ENCODE measurements at regions not wholly inside any gene's neighbourhood (a gene's known extent, or its start where the extent isn't known, plus 50 kb on each side); places are given as distances from the start of the nearest gene placed in this dataset.
A peak's percentile ranks its signal among the peaks of the same experiment; 100 is the strongest.

DNA sequence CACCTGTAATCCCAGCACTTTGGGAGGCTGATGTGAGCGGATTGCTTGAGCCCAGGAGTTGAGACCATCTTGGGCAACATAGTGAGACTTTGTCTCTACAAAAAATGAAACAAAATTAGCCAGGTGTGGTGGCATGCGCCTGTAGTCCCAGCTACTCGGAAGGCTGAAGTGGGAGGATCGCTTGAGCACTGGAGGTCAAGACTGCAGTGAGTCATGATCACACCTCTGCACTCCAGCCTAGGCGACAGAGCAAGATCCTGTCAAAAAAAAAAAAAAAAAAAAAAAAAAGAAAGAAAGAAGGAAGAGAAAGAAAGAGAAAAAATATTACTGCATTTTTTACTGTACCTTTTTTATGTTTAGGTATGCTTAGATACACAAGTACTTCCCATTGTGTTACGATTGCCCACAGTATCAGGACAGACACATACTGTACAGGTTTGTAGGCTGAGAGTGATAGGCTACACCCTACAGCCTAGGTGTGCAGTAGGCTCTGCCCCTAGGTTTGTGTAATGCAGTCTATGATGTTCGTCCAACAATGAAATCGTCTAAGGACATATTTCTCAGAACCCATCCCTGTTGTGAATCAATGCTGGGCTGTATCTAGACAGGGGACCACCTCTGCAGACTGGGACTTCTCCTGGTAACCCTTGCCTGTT, 160.4 kb upstream of the PWP1 start:
- DNase-seq: no peak

DNA sequence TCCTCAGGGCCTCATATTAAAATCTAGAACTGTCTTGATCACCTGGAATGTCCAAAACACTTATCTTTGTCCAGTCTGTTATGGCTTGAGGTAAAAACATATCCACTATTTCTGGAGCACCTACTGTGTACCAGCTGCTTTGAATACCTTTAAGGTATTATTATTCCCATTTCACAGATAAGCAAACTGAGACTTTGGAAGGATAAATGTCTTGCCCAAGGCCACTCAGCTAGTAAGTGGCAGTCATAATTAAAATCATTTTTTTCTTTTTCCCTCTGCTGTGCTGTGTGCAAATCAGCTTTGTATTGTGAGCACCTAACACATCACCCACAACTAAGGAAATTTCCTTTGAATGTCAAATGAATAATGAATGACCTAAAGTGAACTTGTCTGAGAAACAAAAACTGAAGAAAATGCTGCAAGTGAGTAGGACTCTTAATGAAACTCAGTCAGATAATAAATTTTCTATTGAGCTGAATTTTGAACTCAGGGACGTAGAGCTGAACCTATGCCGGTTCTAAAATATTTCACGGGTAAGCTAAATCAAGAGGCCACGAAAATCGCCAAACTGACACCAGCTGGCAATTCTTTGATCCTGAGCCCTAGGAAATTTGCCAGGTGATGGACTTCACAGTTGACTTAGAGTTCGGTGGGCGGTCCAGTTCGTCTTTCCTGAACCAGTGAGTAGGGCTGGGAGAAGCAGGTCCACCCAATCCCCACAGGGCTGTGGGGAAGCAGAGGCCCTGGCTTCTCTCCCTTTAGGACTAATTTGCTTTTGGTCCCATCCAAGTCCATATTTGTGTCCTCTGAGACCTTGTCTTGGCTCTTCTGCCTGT, 159.7 kb upstream of the PWP1 start:
- DNase-seq: no peak

DNA sequence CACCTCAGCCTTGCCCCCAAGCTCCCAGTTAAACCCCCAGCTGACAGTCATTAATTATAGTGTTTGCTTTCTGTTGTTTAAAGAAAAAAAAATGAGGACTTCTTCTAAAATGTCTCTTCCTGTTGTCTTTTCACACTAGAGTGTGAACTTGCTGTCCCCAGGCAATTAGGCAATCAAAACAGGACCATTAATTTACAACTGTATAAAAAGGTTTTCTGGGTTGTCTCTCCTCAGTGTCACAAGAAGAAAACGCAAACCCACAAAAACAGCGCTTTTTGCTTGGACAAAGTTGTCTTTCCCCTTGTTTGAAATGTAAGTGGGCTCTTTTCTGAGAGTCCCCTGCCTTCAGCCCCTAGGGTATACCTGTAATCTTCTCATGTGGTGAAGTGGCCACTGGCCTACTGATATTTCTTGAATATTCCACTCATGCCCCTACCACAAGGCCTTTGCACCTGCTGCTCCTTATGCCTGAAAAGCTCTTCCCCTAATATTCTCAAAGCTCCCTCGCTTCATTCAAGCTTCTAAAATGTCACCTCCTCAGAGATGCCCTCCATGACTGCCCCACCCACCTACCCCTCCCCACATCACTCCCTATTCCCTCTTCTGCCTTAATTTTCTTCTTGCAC, 158.9 kb upstream of the PWP1 start:
- DNase-seq: no peak

DNA sequence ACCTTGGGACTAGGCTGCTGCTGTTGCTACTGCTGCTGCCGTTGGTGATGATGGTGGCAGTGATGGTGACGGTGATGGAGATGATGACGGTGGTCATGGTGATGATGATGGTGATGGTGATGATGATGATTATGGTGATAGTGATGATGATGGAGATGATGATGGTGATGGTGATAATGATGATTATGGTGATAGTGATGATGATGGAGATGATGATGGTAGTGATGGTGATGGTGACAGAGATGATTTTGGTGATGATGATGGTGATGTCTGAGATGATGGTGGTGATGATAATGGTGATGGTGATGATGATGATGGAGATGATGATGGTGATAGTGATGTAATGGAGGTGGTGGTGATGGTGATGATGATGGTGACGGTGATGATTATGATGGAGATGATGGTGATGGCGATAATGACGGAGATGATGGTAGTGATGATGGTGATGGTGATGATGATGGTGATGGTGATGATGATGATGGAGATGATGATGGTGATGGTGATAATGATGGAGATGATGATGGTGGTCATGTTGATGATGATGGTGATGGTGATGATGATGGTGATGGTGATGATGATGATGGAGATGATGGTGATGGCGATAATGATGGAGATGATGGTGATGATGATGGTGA, 156.8 kb upstream of the PWP1 start:
- no peak for DNase-seq

DNA sequence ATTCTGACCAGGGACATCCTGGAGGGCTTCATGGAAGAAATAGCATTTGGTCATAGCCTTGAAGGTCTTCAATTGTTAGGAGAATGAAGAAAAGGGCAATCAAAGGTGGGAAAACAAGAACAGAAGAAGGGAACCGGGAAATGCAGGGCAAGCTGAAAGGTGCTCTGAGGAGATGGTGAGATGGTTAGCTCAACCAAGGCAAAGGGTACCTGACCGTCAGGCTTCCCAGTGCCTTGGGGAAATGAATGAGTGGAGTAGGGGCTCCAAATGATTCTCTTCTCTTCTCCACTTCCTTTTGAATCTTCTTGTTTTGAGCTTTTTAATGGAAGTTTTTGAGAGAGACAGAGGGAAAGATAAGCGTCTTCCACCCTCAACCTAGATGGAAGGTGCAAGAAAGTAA, 155.6 kb upstream of the PWP1 start:
- DNase-seq: no peak

DNA sequence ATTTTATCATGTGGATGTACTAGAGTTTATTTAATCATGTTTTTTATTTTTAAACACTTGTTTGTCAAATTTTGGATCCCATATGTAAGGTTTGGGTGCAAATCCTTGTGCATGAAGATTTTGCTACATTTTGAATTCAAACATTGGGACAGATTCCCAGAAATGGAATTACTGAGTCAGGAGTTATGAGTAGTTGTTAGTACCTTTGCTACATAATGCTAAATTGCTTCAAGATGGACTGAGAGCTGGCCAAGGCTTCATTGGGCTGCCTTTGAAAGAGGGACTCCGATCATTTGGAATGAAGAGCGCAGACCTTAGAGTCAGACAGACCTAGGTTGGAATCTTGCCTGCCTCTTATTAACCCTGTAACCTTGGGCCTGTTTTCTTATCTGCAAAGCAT, 154.9 kb upstream of the PWP1 start:
- peak; percentile 81 for DNase-seq

DNA sequence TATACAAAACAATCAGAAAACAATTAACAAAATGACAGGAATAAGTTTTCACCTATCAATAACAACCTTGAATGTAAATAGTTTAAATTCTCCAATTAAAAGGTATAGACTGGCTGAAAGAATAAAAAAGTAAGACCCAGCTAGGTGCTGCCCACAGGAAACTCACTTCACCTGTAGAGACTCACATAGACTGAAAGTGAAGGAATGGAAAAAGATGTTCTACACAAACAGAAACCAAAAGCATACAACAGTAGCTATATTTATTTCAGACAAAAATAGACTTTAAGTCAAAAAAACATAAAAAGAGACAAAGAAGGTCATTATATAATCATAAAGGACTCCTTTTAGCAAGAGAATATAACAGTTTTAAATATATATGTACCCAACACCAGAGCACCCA, 152.4 kb upstream of the PWP1 start:
- no peak for DNase-seq

DNA sequence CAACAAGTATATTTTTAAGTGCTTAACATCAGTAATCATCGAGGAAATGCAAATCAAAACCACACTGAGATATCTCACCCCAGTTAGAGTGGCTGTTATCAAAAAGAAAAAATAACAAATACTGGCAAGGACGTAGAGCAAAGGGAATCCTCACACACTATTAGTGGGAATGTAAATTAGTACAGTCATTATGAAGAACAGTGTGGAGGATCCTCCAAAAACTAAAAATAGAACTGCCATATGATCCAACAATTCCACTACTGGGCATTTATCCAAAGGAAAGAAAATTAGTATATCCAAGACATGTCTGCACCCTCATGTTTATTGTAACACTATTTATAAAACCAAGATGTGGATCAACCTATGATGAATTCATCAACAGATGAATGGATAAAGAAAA, 149.0 kb upstream of the PWP1 start:
- DNase-seq: peak; percentile 38

DNA sequence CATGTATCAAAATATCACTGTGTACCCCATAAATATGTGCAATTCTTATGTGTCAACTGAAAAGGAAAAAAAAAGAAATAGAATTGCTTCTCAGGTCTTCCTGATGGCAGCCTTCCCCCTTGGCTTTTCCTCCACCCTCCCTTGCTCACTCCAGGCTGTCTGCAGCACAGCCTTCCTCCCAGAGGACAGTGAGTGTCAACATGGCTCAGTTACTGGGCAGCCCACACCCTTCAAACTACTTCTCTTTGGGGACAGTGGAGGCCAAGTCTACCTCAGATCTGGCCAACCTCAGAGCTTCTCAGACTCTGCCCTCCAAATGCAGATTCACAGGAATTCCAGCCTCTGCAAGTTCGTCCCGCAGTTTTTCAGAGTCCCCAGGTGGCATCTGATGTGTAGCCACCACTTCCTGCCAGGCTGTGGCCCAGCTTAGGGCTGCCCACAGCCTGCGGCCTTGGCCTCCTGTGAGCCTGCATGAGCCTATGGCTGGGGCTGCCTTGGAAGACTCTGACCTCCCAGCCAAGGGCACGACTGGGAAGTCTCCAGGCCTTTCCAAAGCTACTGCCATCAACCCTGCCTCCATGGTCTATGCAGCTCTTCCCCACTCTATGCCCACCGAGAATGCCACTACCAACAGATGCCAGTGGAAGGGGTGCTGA, 148.0 kb upstream of the PWP1 start:
- no peak for DNase-seq

DNA sequence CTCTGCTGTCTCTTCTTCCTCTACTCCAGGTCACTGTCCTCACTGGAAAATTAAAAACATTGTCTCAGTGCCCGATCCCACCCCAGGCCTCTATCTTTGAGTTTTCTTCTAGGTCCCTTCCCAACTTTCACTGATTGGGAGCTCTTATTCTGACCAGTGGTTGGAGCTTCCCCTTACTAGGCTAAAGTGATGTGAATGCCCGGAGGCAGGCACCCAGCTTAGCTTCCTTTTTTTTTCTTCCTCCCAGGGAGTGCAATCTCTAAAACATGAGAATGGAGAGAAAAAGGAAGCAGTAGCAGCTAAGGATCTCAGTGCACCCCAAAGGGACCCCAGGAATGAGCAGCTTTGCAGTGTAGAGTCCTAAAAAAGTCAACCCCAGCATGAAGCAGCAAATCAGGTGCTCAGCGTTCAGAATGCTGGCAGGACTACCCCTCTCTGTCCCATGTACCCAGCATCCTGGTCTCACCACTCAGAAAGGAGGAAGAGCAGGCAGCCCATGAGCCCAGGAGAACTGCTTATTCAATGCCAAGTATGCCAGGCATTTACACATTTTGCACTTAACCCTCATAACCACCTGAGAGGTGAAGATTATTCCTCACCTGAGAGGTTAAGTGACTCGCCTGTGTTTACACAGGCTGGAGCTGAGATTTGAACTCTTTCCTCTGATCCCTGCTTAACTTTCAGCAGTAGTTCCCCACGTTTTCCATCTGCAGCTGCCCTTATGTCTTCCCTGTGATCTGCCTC, 146.2 kb upstream of the PWP1 start:
- no peak for DNase-seq

DNA sequence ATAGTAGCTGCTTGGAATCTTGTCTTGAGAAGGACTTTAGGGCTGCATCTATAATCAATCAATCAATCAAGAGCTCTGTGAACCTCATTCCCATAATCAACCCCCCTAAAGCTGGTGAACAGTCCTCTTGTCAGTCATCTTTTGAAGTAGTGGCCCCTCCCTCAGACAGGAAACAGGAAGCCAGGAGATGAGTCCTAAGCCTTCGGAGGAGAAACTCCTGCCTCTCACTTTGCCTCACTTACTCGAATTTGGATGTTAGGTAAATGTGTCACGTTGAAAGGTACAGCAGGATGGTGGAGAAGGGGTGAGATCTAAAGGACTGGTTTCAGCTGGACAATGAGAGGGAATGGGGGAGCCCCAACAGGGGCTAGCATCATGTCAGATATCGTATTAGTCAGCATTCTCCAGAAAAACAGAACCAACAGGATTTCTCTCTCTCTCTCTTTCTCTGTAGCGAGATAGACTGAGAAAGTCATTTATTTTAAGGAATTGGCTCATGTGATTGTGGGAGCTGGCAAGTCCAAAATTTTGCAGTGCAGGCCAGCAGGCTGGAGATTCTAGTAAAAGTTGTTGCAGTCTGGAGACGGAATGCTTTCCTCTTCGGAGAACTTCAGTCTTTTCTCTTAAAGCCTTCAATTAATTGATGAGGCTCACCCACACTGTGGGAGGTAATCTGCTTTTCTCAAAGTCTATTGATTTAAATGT, 144.4 kb upstream of the PWP1 start:
- DNase-seq: no peak

DNA sequence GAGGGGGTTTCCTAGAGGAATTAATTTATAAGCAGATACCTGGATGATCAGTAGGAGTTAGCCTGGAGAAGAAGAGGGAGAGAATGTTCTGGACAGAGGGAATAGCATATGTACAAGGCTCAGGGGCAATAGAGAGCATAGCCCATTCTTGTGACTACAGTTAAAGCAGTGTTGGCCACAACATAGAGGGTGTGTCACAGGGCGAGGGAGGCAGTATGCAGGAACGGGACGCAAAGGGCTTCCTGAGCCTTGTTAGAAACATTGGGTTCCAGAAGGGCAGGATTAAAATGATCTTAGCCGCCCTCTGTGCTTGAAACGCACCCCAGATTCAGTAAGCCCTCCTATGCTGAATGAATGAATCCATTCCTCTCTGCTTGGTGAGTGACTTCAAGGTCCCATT, 142.2 kb upstream of the PWP1 start:
- no peak for DNase-seq

DNA sequence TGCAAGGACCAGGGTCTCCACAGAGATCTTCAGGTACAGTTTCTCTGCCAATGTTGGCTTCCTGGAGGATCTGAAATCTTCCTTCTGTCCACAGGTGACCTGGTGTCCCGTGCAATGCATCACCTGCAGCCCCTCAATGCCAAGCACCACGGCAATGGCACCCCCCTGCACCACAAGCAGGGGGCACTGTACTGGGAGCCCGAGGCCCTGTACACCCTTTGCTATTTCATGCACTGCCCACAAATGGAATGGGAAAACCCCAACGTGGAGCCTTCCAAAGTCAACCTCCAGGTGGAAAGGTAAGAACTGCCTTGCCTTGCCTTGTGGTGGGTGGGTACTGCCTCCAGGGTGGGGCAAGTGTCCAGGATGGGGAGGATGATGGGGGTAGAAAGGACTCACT, 141.8 kb upstream of the PWP1 start:
- DNase-seq: no peak

DNA sequence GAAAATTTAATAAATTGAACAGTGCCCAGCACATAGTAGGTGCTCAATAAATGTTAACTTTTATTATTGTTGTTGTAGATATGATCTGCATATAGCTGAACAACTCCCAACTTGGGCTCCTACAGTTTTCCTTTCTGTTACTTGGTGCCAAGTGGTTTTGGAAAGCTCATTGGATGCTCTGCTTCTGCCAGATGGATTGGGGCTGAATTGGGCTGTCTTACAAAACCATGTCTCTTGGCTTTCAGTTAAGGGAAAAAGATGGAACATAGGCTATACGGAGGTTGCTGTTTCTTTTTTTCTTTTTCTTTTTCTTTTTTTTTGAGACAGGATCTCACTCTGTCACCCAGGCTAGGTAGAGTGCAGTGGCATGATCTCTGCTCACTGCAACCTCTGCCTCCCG, 140.7 kb upstream of the PWP1 start:
- DNase-seq: peak; percentile 87

DNA sequence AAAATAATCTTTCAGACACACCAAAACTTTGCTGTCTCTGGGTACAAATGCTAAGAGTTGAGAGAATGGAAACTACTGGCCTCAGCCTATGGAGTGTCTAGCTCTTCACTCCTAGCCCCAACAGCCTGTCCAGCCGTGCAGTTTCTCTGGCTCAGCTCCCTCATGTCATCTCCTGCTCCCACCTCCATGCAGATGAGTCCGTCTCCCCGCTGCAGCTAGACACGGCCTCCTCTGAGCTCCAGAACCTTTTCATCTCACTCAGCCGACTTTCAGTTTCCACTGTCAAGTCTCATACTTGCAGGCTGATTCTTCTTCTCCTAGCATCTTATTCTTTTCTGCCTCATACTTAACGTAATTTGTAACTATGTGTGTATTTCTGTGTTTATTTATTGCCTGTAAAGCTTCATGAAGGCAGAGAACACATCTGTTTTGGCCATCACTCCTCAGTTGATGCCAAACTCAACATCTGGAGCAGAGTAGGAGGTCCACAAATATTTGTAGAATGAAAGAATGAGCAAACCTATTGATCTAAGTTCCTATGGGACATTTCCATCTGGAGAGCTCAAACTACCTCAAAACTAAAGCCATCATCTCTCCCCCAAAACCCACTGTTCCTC, 139.8 kb upstream of the PWP1 start:
- DNase-seq: peak; percentile 98

DNA sequence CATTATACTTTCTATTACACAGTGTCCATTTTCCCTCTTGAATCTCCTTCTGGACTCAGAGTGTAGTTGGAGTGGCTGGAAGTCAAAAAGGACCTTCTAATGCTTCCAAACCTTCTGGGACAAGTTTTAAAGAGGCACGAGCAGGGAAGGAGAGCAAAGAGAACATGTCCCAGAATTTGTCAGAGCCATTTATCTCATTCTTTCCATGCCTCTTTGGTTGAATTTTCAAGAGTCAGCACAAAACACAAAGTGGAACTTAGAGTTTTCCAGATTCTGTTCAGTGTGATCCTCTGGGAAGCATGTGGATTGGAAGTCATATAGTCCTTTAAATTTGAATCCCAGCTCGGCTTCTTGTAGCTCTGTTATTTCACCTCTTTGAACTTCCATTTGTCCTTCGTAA, 138.2 kb upstream of the PWP1 start:
- DNase-seq: peak; percentile 65

DNA sequence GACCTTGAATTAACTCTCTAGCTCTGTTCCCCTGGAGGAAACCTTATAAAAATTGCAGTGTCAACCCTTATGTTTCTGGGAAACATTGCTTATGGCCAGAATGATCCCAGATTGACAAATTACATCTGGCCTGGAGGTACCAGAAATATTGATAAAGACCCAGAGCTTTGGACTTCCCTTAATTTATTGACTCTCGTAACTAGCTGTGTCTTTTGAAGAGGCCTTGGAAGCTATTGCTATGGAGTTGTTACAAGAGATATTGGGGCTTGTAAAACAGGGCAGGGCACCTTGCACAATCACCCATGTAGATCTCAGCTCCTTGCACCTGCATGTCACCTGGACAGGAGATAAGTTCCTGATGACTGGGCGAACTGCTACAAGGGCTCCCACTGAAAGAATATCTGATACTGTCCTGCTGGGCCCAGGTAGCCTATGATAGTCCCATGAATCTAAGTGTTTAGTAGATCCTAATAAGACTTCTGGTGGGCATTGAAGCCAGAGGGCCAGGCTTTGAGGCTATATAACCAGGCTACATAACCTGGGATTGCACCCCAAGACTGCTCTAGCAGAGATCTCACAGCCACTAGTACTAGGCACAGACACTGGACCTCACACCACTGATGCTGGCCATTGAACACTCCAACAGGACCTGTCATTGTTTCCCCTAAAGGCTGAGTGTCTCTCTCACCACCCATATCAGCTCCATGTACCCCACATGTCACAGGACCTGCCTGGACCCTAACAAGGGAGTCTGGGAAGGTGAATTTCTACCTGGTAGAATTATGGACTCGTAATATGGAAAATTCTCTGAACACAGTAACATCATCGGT, 135.7 kb upstream of the PWP1 start:
- DNase-seq: no peak

DNA sequence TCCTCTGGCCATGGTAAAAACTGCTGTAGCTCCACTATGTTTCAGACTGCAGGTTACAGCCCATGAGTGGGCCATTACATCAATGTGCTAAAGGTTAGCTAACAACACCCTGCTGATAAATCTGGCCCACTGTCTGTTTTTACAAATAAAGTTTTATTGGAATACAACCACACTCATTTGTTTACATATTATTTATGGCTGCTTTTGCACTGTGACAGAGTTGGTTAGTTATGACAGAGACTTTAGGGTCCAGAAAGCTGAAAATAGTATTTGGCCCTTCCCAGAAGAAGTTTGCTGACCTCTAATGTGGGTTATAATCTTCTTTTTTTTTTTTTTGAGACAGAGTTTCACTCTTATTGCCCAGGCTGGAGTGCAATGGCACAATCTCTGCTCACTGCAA, 134.2 kb upstream of the PWP1 start:
- no peak for DNase-seq

DNA sequence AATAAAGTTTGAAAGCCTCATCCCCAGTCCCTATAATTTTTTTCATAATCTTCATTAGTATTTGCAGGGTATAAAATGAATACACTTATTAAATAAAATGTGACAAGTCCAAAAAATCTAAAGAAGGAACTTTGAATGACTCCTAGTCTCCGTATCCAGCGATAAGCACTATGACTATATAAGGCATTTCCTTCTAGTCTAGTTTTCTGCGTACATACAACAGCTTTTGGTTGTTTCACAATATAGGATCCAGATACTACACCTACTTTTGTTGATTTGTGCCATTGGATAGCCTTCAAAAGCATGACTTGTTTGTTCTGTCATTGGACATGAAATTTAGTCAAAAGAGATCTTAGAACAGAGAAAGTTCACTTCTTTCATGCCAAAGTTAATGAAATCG, 133.3 kb upstream of the PWP1 start:
- no peak for DNase-seq

DNA sequence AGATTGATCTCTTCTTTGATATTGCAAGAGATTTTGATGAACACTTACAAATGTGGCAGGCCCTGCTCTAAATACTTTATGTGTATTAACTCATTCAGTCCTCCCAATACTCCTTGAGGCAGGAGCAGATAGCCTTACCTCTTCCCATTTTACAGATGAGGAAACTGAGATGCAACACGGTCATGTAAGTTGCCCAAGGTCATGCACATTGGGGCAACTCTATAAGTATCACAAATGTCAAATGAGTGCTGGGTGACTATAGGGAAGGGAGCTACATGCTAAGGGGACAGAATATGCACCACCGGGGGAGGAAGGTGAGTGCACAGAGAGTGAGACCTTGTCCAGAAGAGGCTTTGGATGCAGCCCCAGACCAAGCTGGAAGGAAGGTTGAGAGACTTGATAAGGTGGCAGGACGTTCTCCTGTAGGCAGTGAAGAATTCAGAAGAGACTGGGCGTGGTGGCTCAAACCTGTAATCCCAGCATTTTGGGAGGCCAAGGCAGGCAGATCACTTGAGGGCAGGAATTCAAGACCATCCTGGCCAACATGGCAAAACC, 132.3 kb upstream of the PWP1 start:
- DNase-seq: no peak
